HCT116 (cell line): ENCODE measurements at regions not wholly inside any gene's neighbourhood (a gene's known extent, or its start where the extent isn't known, plus 50 kb on each side); places are given as distances from the start of the nearest gene placed in this dataset.

Experiments used
- ATAC-seq: fragments of 200-7000 bp; cut with Tn5 transposase; 2 replicates; pipeline ENCODE4 v1.9.1; 2020; ENCODE audit warnings: mild to moderate bottlenecking, moderate library complexity
- BruUV-seq: library from RNA; stranded (reverse); fragments of 400-500 nt; replicated peaks from 2 replicates; lab custom pipeline; 2021; lab: Mats Ljungman, UMichigan
- CTCF ChIA-PET: fragments of 300-600 bp; sonication (Branson Sonifier 250); formaldehyde crosslinking; loops from one replicate; lab custom pipeline; 2021; ENCODE audit warnings: antibody characterized with exemption; lab: Charles Lee
- POLR2A ChIA-PET: fragments of 300-600, 350-600 bp; sonication (Branson Sonifier 250); formaldehyde crosslinking; loops from one replicate; lab custom pipeline; 2021; ENCODE audit warnings: antibody characterized with exemption; lab: Charles Lee
- RAD21 ChIA-PET, 2 experiments: fragments of 300-600 bp; sonication (Branson Sonifier 250); formaldehyde crosslinking; loops; one replicate each; lab custom pipeline; 2023; ENCODE audit warnings: low total read pairs in 2 of 2; ENCODE audit not compliant: uncharacterized antibody in 2 of 2, unreplicated experiment in 2 of 2, low non-redundant PET in 1 of 2; lab: Charles Lee
- DNase-seq: peaks from one replicate; pipeline ENCODE4 v3.0.0-alpha.2; 2010; ENCODE audit warnings: low read depth, low spot score
- H2AFZ ChIP-seq: fragments of 200-600 bp; shearing (Covaris generic), sonication (generic); 2 replicates; pipeline ENCODE4 v1.6.1; 2017; ENCODE audit warnings: low read depth, mixed run types, mixed read lengths, antibody characterized with exemption, low read length; ENCODE audit not compliant: poor library complexity, severe bottlenecking
- H3K27ac ChIP-seq: 2 replicates; pipeline ENCODE4 v1.5.1; 2012; ENCODE audit warnings: low read depth, low read length
- H3K27me3 ChIP-seq: fragments of 200-600 bp; sonication (generic); 2 replicates; pipeline ENCODE4 v1.6.1; 2016; ENCODE audit warnings: mixed run types, low read length, mixed read lengths; ENCODE audit not compliant: insufficient read depth
- H3K36me3 ChIP-seq, 2 experiments: fragments of 200-500 bp in 1 of 2; fragments of 200-600 bp in 1 of 2; sonication (Bioruptor generic) in 1 of 2; sonication (generic) in 1 of 2; 2 replicates each; pipeline versions ENCODE4 v1.5.1 to v1.6.1; 2014 to 2016; ENCODE audit warnings: low read length in 2 of 2, inconsistent platforms in 1 of 2, mixed read lengths in 1 of 2, mixed run types in 1 of 2; ENCODE audit not compliant: insufficient read depth in 2 of 2, control insufficient read depth in 1 of 2
- H3K4me1 ChIP-seq, 2 experiments: fragments of 200-600 bp in 1 of 2; sonication (generic) in 1 of 2; 2 replicates each; pipeline versions ENCODE4 v1.5.1 to v1.6.1; 2012 to 2017; ENCODE audit warnings: low read length in 2 of 2, inconsistent platforms in 1 of 2, mild to moderate bottlenecking in 1 of 2, mixed read lengths in 1 of 2, mixed run types in 1 of 2, moderate library complexity in 1 of 2; ENCODE audit not compliant: insufficient read depth in 2 of 2, control insufficient read depth in 1 of 2
- H3K4me2 ChIP-seq: fragments of 200-600 bp; sonication (generic); 2 replicates; pipeline ENCODE4 v1.6.1; 2017; ENCODE audit warnings: mixed run types, low read length, mixed read lengths
- H3K4me3 ChIP-seq, 2 experiments: fragments of 200-600 bp in 1 of 2; sonication (generic) in 1 of 2; replicated peaks in 1 of 2; 2 replicates each; pipeline ENCODE4 v1.5.1; 2011 to 2016; ENCODE audit warnings: low read length in 2 of 2, control low read depth in 1 of 2, low read depth in 1 of 2, mild to moderate bottlenecking in 1 of 2, mixed read lengths in 1 of 2, mixed run types in 1 of 2
- H3K79me2 ChIP-seq: fragments of 200-600 bp; sonication (generic); 2 replicates; pipeline ENCODE4 v1.6.1; 2017; ENCODE audit warnings: mild to moderate bottlenecking, mixed run types, low read length, moderate library complexity, mixed read lengths; ENCODE audit not compliant: insufficient read depth
- H3K9ac ChIP-seq: fragments of 200-600 bp; sonication (generic); 2 replicates; pipeline ENCODE4 v1.6.1; 2016; ENCODE audit warnings: low read length, mixed read lengths
- H3K9me2 ChIP-seq: fragments of 200-600 bp; sonication (generic), shearing (Covaris generic); 2 replicates; pipeline ENCODE4 v1.6.1; 2017; ENCODE audit warnings: mixed run types, mild to moderate bottlenecking, moderate library complexity; ENCODE audit not compliant: insufficient read depth
- H3K9me3 ChIP-seq, 2 experiments: fragments of 200-500 bp in 1 of 2; fragments of 200-600 bp in 1 of 2; sonication (Bioruptor generic) in 1 of 2; sonication (generic) in 1 of 2; 2 replicates each; pipeline ENCODE4 v1.6.1; 2014 to 2017; ENCODE audit warnings: low read length in 2 of 2, mixed read lengths in 2 of 2, inconsistent platforms in 1 of 2, low read depth in 1 of 2, mild to moderate bottlenecking in 1 of 2, mixed run types in 1 of 2, moderate library complexity in 1 of 2; ENCODE audit not compliant: control insufficient read depth in 1 of 2, insufficient read depth in 1 of 2
- H4K20me1 ChIP-seq: fragments of 200-600 bp; sonication (generic), shearing (Covaris generic); 2 replicates; pipeline ENCODE4 v1.6.1; 2017; ENCODE audit warnings: mixed run types, mild to moderate bottlenecking, moderate library complexity; ENCODE audit not compliant: insufficient read depth
- ATF3 ChIP-seq: IDR thresholded peaks from 2 replicates; pipeline ENCODE4 v1.6.1; 2012
- CBX3 ChIP-seq: IDR thresholded peaks from 2 replicates; pipeline ENCODE4 v1.6.1; 2012; ENCODE audit warnings: low read depth
- CEBPB ChIP-seq: IDR thresholded peaks from 2 replicates; pipeline ENCODE4 v1.6.1; 2012; ENCODE audit warnings: low read depth
- CTCF ChIP-seq, 3 experiments: fragments of 200-600 bp in 1 of 3; sonication (generic) in 1 of 3; IDR thresholded peaks in 2 of 3; conservative IDR thresholded peaks in 1 of 3; 2 replicates each; pipeline ENCODE4 v1.5.1; 2012 to 2017; ENCODE audit warnings: low read depth in 2 of 3, low read length in 2 of 3, antibody characterized with exemption in 1 of 3, borderline replicate concordance in 1 of 3, control low read depth in 1 of 3, mild to moderate bottlenecking in 1 of 3, mixed read lengths in 1 of 3, mixed run types in 1 of 3, moderate library complexity in 1 of 3; ENCODE audit not compliant: insufficient read depth in 1 of 3
- EGR1 ChIP-seq: IDR thresholded peaks from 2 replicates; pipeline ENCODE4 v1.6.1; 2012; ENCODE audit warnings: low read depth
- ELF1 ChIP-seq: IDR thresholded peaks from 2 replicates; pipeline ENCODE4 v1.6.1; 2012; ENCODE audit warnings: low read depth, borderline replicate concordance
- EZH2 ChIP-seq: fragments of 200-600 bp; sonication (generic); IDR thresholded peaks from 2 replicates; pipeline ENCODE4 v1.6.1; 2017; ENCODE audit warnings: antibody characterized with exemption, mixed run types
- EZH2phosphoT487 ChIP-seq: fragments of 200-600 bp; IDR thresholded peaks from 2 replicates; pipeline ENCODE4 v1.6.1; 2018; ENCODE audit warnings: antibody characterized with exemption, borderline replicate concordance
- JUND ChIP-seq: IDR thresholded peaks from 2 replicates; pipeline ENCODE4 v1.6.1; 2012
- MAX ChIP-seq: IDR thresholded peaks from 2 replicates; pipeline ENCODE4 v1.6.1; 2012
- POLR2AphosphoS5 ChIP-seq: IDR thresholded peaks from 2 replicates; pipeline ENCODE4 v1.6.1; 2011; ENCODE audit warnings: mild to moderate bottlenecking, low read depth, low read length, moderate library complexity
- RAD21 ChIP-seq: IDR thresholded peaks from 2 replicates; pipeline ENCODE4 v1.6.1; 2012; ENCODE audit warnings: low read depth, mild to moderate bottlenecking
- REST ChIP-seq: IDR thresholded peaks from 2 replicates; pipeline ENCODE4 v1.6.1; 2012; ENCODE audit warnings: low read depth
- SIN3A ChIP-seq: IDR thresholded peaks from 2 replicates; pipeline ENCODE4 v1.6.1; 2012; ENCODE audit warnings: low read depth
- SRF ChIP-seq: IDR thresholded peaks from 2 replicates; pipeline ENCODE4 v1.6.1; 2012; ENCODE audit warnings: low read depth
- TCF7L2 ChIP-seq: IDR thresholded peaks from 2 replicates; pipeline ENCODE4 v1.7.0; 2011; ENCODE audit warnings: borderline replicate concordance, inconsistent platforms; ENCODE audit not compliant: insufficient read depth, insufficient read length; ENCODE audit errors: extremely low read depth
- YY1 ChIP-seq: IDR thresholded peaks from 2 replicates; pipeline ENCODE4 v1.6.1; 2011; ENCODE audit warnings: low read length, low read depth, moderate library complexity, mild to moderate bottlenecking; ENCODE audit not compliant: insufficient replicate concordance; ENCODE audit errors: extremely low read depth
- ZFX ChIP-seq: fragments of 450-650 bp; IDR thresholded peaks from 2 replicates; pipeline ENCODE4 v1.6.1; 2017
- ZNF274 ChIP-seq: fragments of 200-500 bp; sonication (Bioruptor generic); IDR thresholded peaks from 2 replicates; pipeline ENCODE4 v1.6.1; 2014; ENCODE audit warnings: mild to moderate bottlenecking, low read depth, low read length, inconsistent platforms
- intact Hi-C: fragments of 100-400 bp; cut with micrococcal nuclease; formaldehyde crosslinking; loops from 2 replicates; pipeline ENCODE4 v1.10.0; 2022

GRCh38 chr10:21002091-21002878 lies 105.2 kb upstream of the NEBL start:
- no peaks in the 10 kb centered on the region for H3K9me3 ChIP-seq
- no peak overlapping the region for H2AFZ ChIP-seq
- no peak for TF ChIP-seq CBX3
- TF ChIP-seq ATF3, result no peak
- no peak for TF ChIP-seq REST
- TF ChIP-seq ZNF274, result no peak
- TF ChIP-seq ELF1, result no peak
- no peak for TF ChIP-seq CEBPB
- TF ChIP-seq POLR2AphosphoS5, result no peak
- no peak for TF ChIP-seq CTCF (IDR thresholded peaks at IDR 0.05 in 2 of 3, conservative IDR thresholded peaks at IDR 0.05 in 1 of 3; ENCODE audit: borderline replicate concordance in 1 of 3, insufficient read depth in 1 of 3, low read depth in 2 of 3, low read length in 2 of 3)
- TF ChIP-seq JUND, result no peak
- no peak for TF ChIP-seq SIN3A
- no peak for TF ChIP-seq RAD21
- no peak for TF ChIP-seq TCF7L2
- no peak for TF ChIP-seq SRF
- TF ChIP-seq ZFX, result no peak
- no peak for TF ChIP-seq YY1
- no peak for TF ChIP-seq EGR1
- no peak for TF ChIP-seq EZH2
- no peak for TF ChIP-seq MAX
- TF ChIP-seq EZH2phosphoT487, result no peak
- ATAC-seq, result no peak
- ChIA-PET POLR2A (no interaction called here), RAD21 (no interaction called here), CTCF (no interaction called here)
- no peak overlapping the region for H3K4me2 ChIP-seq
- H3K36me3 ChIP-seq, result no peaks in the 10 kb centered on the region
- no peaks in the 10 kb centered on the region for H3K9me2 ChIP-seq
- intact Hi-C loops, result no loop called here
- no TSS peak for BruUV-seq
- H3K27ac ChIP-seq, result no peak overlapping the region
- no peaks in the 10 kb centered on the region for H3K27me3 ChIP-seq
- H3K9ac ChIP-seq, result no peak overlapping the region
- no peaks in the 10 kb centered on the region for H4K20me1 ChIP-seq
- H3K79me2 ChIP-seq, result no peaks in the 10 kb centered on the region
- H3K4me1 ChIP-seq, result no peaks in the 10 kb centered on the region
- H3K4me3 ChIP-seq, result no peak overlapping the region
- no peak for DNase-seq
